ENCODE measurements at regions not wholly inside any gene's neighbourhood (a gene's known extent, or its start where the extent isn't known, plus 50 kb on each side); places are given as distances from the start of the nearest gene placed in this dataset.

GRCh38 chr2:104528101-104528500 lies 325.8 kb upstream of the POU3F3 start:
- Mint-ChIP-seq H3K9me3 (ENCODE audit: low read depth, unreplicated experiment) (peaks cover 9% of the 10 kb centered on the region), H3K36me3 (ENCODE audit: insufficient read depth, unreplicated experiment) (no peaks in the 10 kb centered on the region), H3K4me1 (ENCODE audit: low read depth, unreplicated experiment) (no peaks in the 10 kb centered on the region), H3K27ac (ENCODE audit: unreplicated experiment) (no peak overlapping the region), H3K4me3 (ENCODE audit: low read depth, unreplicated experiment) (no peak overlapping the region), H3K27me3 (ENCODE audit: unreplicated experiment) (no peaks in the 10 kb centered on the region)
- CTCF ChIA-PET, result no interaction called here
- BruUV-seq (replicated peaks), result no TSS peak
- intact Hi-C loops (cut with micrococcal nuclease; ENCODE audit: unreplicated experiment), result no loop called here
- TF ChIP-seq CTCF (IDR thresholded peaks at IDR 0.05; ENCODE audit: unreplicated experiment), result no peak
- no peak for DNase-seq

GRCh38 chr2:104531122-104531521 lies 322.8 kb upstream of the POU3F3 start:
- Mint-ChIP-seq H3K36me3 (ENCODE audit: insufficient read depth, unreplicated experiment) (no peaks in the 10 kb centered on the region), H3K27me3 (ENCODE audit: unreplicated experiment) (no peaks in the 10 kb centered on the region), H3K4me3 (ENCODE audit: low read depth, unreplicated experiment) (no peak overlapping the region), H3K27ac (ENCODE audit: unreplicated experiment) (no peak overlapping the region), H3K9me3 (ENCODE audit: low read depth, unreplicated experiment) (peaks cover 13% of the 10 kb centered on the region), H3K4me1 (ENCODE audit: low read depth, unreplicated experiment) (no peaks in the 10 kb centered on the region)
- intact Hi-C loops (cut with micrococcal nuclease; ENCODE audit: unreplicated experiment), result no loop called here
- DNase-seq, result no peak
- no peak for TF ChIP-seq CTCF (IDR thresholded peaks at IDR 0.05; ENCODE audit: unreplicated experiment)
- BruUV-seq (replicated peaks), result no TSS peak
- CTCF ChIA-PET, result no interaction called here

GRCh38 chr2:104537116-104537515 lies 316.8 kb upstream of the POU3F3 start:
- Mint-ChIP-seq H3K27ac (ENCODE audit: unreplicated experiment) (no peak overlapping the region), H3K36me3 (ENCODE audit: insufficient read depth, unreplicated experiment) (no peaks in the 10 kb centered on the region), H3K27me3 (ENCODE audit: unreplicated experiment) (no peaks in the 10 kb centered on the region), H3K9me3 (ENCODE audit: low read depth, unreplicated experiment) (peaks cover 7% of the 10 kb centered on the region), H3K4me1 (ENCODE audit: low read depth, unreplicated experiment) (no peaks in the 10 kb centered on the region), H3K4me3 (ENCODE audit: low read depth, unreplicated experiment) (no peak overlapping the region)
- DNase-seq, result no peak
- intact Hi-C loops (cut with micrococcal nuclease; ENCODE audit: unreplicated experiment), result no loop called here
- TF ChIP-seq CTCF (IDR thresholded peaks at IDR 0.05; ENCODE audit: unreplicated experiment), result no peak
- CTCF ChIA-PET, result no interaction called here
- no TSS peak for BruUV-seq (replicated peaks)

GRCh38 chr2:104538077-104538476 lies 315.8 kb upstream of the POU3F3 start:
- Mint-ChIP-seq H3K36me3 (ENCODE audit: insufficient read depth, unreplicated experiment) (no peaks in the 10 kb centered on the region), H3K4me3 (ENCODE audit: low read depth, unreplicated experiment) (no peak overlapping the region), H3K27ac (ENCODE audit: unreplicated experiment) (no peak overlapping the region), H3K4me1 (ENCODE audit: low read depth, unreplicated experiment) (no peaks in the 10 kb centered on the region), H3K27me3 (ENCODE audit: unreplicated experiment) (no peaks in the 10 kb centered on the region), H3K9me3 (ENCODE audit: low read depth, unreplicated experiment) (peaks cover 4% of the 10 kb centered on the region)
- intact Hi-C loops (cut with micrococcal nuclease; ENCODE audit: unreplicated experiment), result no loop called here
- TF ChIP-seq CTCF (IDR thresholded peaks at IDR 0.05; ENCODE audit: unreplicated experiment), result no peak
- no TSS peak for BruUV-seq (replicated peaks)
- DNase-seq, result no peak
- CTCF ChIA-PET, result no interaction called here

GRCh38 chr2:104539649-104540048 lies 314.3 kb upstream of the POU3F3 start:
- Mint-ChIP-seq H3K4me3 (ENCODE audit: low read depth, unreplicated experiment) (no peak overlapping the region), H3K36me3 (ENCODE audit: insufficient read depth, unreplicated experiment) (no peaks in the 10 kb centered on the region), H3K27me3 (ENCODE audit: unreplicated experiment) (no peaks in the 10 kb centered on the region), H3K9me3 (ENCODE audit: low read depth, unreplicated experiment) (peaks cover 2% of the 10 kb centered on the region), H3K4me1 (ENCODE audit: low read depth, unreplicated experiment) (no peaks in the 10 kb centered on the region), H3K27ac (ENCODE audit: unreplicated experiment) (no peak overlapping the region)
- no peak for DNase-seq
- CTCF ChIA-PET, result no interaction called here
- intact Hi-C loops (cut with micrococcal nuclease; ENCODE audit: unreplicated experiment), result no loop called here
- no TSS peak for BruUV-seq (replicated peaks)
- no peak for TF ChIP-seq CTCF (IDR thresholded peaks at IDR 0.05; ENCODE audit: unreplicated experiment)

All from Calu3 (cell line).